Fibroblast of lung (primary cell): ENCODE measurements at regions not wholly inside any gene's neighbourhood (a gene's known extent, or its start where the extent isn't known, plus 50 kb on each side); places are given as distances from the start of the nearest gene placed in this dataset.
A peak's percentile ranks its signal among the peaks of the same experiment; 100 is the strongest.

ENCODE experiments used
- DNase-seq, 2 donors: peaks; one replicate each; pipeline versions ENCODE4 v3.0.0 to v3.0.0-alpha.2; 2010; ENCODE audit warnings: low read depth in 2 of 2
- H2AFZ ChIP-seq: 2 replicates; pipeline ENCODE4 v1.5.1; 2012; ENCODE audit warnings: low read length, control low read depth, inconsistent platforms
- H3K27ac ChIP-seq: 2 replicates; pipeline ENCODE4 v1.5.1; 2011; ENCODE audit warnings: low read length, control low read depth; ENCODE audit not compliant: insufficient read depth
- H3K27me3 ChIP-seq: 2 replicates; pipeline ENCODE4 v1.5.1; 2011; ENCODE audit warnings: mild to moderate bottlenecking, low read length; ENCODE audit not compliant: control insufficient read depth, insufficient read depth
- H3K36me3 ChIP-seq: 2 replicates; pipeline ENCODE4 v1.5.1; 2011; ENCODE audit warnings: low read length; ENCODE audit not compliant: control insufficient read depth, insufficient read depth
- H3K4me1 ChIP-seq: 2 replicates; pipeline ENCODE4 v1.5.1; 2011; ENCODE audit warnings: low read length; ENCODE audit not compliant: control insufficient read depth, insufficient read depth; ENCODE audit errors: extremely low read depth
- H3K4me2 ChIP-seq: 2 replicates; pipeline ENCODE4 v1.5.1; 2011; ENCODE audit warnings: low read length, control low read depth; ENCODE audit not compliant: insufficient read depth; ENCODE audit errors: extremely low read depth
- H3K4me3 ChIP-seq, 4 experiments: fragments of 200-600 bp in 1 of 4; sonication (generic) in 1 of 4; replicated peaks in 1 of 4; 2 replicates each; pipeline ENCODE4 v1.5.1; 2011 to 2016; ENCODE audit warnings: low read length in 4 of 4, low read depth in 3 of 4, mild to moderate bottlenecking in 3 of 4, control low read depth in 2 of 4, inconsistent platforms in 1 of 4, mixed read lengths in 1 of 4; ENCODE audit not compliant: insufficient read depth in 1 of 4; ENCODE audit errors: control extremely low read depth in 1 of 4
- H3K79me2 ChIP-seq: 2 replicates; pipeline ENCODE4 v1.5.1; 2012; ENCODE audit warnings: mild to moderate bottlenecking, low read length, inconsistent platforms; ENCODE audit not compliant: control insufficient read depth, insufficient read depth
- H3K9ac ChIP-seq: 2 replicates; pipeline ENCODE4 v1.5.1; 2011; ENCODE audit warnings: mild to moderate bottlenecking, low read length, control low read depth; ENCODE audit not compliant: insufficient read depth
- H3K9me3 ChIP-seq: 2 replicates; pipeline ENCODE4 v1.5.1; 2012; ENCODE audit warnings: low read depth, low read length; ENCODE audit not compliant: control insufficient read depth, insufficient read depth
- H4K20me1 ChIP-seq: 2 replicates; pipeline ENCODE4 v1.5.1; 2011; ENCODE audit warnings: low read length; ENCODE audit not compliant: control insufficient read depth, insufficient read depth; ENCODE audit errors: extremely low read depth
- EZH2 ChIP-seq: IDR thresholded peaks from 2 replicates; pipeline ENCODE4 v1.5.1; 2012; ENCODE audit warnings: low read length, control low read depth, mild to moderate bottlenecking; ENCODE audit errors: missing control alignments
- TF ChIP-seq, protein P1 (sequence below), 2 donors: IDR thresholded peaks in 1 of 2; conservative IDR thresholded peaks in 1 of 2; 1 replicate in 1 of 2; 2 replicates in 1 of 2; pipeline ENCODE4 v1.5.1; 2011 to 2012; ENCODE audit warnings: low read length in 2 of 2, control low read depth in 1 of 2, inconsistent platforms in 1 of 2, low read depth in 1 of 2, mild to moderate bottlenecking in 1 of 2

DNA sequence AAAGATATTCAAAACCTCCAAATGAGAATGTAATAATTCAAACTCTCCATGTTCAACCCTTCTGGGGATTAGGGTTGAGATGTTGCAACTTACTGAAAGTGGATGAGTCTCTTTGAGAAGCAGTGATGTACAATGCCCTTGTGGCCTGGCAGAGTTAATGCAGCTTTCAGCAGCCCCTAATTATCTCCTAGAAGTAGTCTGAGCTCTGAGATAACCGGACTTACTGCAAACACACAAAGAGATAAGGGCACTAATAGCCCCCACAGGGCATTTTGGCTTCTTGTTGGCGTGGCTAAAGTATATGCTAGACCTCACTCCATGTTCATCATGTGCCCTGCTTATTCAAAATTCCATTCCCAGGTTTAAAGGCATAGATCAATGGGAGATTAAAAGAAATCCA lies 404.7 kb downstream of the NEBL start:
- H3K9ac ChIP-seq, result no peak overlapping the region
- no peaks in the 10 kb centered on the region for H3K36me3 ChIP-seq
- H3K27ac ChIP-seq, result no peak overlapping the region
- H4K20me1 ChIP-seq, result no peaks in the 10 kb centered on the region
- no peak overlapping the region for H3K4me2 ChIP-seq
- TF ChIP-seq, protein P1, sequence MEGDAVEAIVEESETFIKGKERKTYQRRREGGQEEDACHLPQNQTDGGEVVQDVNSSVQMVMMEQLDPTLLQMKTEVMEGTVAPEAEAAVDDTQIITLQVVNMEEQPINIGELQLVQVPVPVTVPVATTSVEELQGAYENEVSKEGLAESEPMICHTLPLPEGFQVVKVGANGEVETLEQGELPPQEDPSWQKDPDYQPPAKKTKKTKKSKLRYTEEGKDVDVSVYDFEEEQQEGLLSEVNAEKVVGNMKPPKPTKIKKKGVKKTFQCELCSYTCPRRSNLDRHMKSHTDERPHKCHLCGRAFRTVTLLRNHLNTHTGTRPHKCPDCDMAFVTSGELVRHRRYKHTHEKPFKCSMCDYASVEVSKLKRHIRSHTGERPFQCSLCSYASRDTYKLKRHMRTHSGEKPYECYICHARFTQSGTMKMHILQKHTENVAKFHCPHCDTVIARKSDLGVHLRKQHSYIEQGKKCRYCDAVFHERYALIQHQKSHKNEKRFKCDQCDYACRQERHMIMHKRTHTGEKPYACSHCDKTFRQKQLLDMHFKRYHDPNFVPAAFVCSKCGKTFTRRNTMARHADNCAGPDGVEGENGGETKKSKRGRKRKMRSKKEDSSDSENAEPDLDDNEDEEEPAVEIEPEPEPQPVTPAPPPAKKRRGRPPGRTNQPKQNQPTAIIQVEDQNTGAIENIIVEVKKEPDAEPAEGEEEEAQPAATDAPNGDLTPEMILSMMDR (conservative IDR thresholded peaks at IDR 0.05 in 1 of 2, IDR thresholded peaks at IDR 0.05 in 1 of 2; ENCODE audit: low read depth in 1 of 2, low read length in 2 of 2), result peak in 1 of 2 donors; percentile 3
- no peak for TF ChIP-seq EZH2
- no peaks in the 10 kb centered on the region for H3K27me3 ChIP-seq
- peak in 1 of 2 donors; percentile 12 for DNase-seq
- no peak overlapping the region for H2AFZ ChIP-seq
- no peaks in the 10 kb centered on the region for H3K9me3 ChIP-seq
- H3K4me1 ChIP-seq, result no peaks in the 10 kb centered on the region
- no peak overlapping the region for H3K4me3 ChIP-seq
- no peaks in the 10 kb centered on the region for H3K79me2 ChIP-seq

DNA sequence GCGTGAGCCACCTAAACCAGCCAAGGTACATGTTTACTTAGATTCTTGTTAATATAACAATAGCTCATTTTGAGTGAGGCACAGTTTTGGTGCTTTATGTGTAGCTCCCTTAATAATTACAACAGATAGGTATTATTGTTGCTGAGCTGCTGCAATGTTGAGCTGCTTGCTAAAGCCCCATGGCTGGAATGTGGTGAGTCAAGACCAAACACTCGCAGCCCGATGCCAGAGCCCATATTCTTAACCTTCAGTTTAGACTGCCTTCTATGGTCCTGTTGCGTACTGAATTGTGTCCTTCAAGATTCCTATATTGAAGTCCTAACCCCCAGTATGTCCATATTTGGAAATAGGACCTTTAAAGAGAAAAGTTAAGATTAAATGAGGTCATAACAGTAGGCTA lies 407.1 kb downstream of the NEBL start:
- Histone ChIP-seq H2AFZ (no peak overlapping the region), H4K20me1 (no peaks in the 10 kb centered on the region), H3K4me2 (no peak overlapping the region), H3K27me3 (no peaks in the 10 kb centered on the region), H3K9me3 (no peaks in the 10 kb centered on the region), H3K36me3 (no peaks in the 10 kb centered on the region), H3K4me1 (no peaks in the 10 kb centered on the region), H3K4me3 (no peak overlapping the region), H3K9ac (no peak overlapping the region), H3K27ac (no peak overlapping the region), H3K79me2 (no peaks in the 10 kb centered on the region)
- DNase-seq, result peak; percentile 13 to 23
- TF ChIP-seq, protein P1 (conservative IDR thresholded peaks at IDR 0.05 in 1 of 2, IDR thresholded peaks at IDR 0.05 in 1 of 2; ENCODE audit: low read depth in 1 of 2, low read length in 2 of 2), result no peak
- TF ChIP-seq EZH2, result no peak

DNA sequence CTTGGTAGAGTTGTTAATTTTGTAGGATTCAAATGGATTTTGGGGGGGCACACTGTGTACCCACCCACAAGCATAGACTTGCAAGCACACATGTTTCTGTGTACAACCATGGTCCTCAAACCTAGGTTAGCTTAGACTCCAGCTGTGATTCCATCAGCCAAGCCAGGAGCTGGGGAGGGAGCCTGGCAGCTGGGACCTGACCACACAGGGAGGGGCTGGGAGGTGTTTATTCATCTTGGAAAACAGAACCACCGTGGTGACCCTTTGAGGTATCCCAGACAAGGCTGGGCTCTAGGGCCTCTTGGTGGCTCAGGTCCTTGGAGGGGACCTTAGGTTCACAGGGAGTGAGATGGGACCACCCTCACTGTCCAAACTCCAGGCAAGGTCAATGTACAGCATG lies 410.3 kb downstream of the NEBL start:
- no peaks in the 10 kb centered on the region for H4K20me1 ChIP-seq

More for the DNA sequence above, 410.3 kb downstream of the NEBL start:
- Histone ChIP-seq H3K79me2 (no peaks in the 10 kb centered on the region), H3K9ac (no peak overlapping the region), H3K4me3 (no peak overlapping the region), H3K9me3 (no peaks in the 10 kb centered on the region), H3K4me1 (no peaks in the 10 kb centered on the region), H3K36me3 (no peaks in the 10 kb centered on the region), H2AFZ (no peak overlapping the region), H3K27me3 (no peaks in the 10 kb centered on the region), H3K4me2 (no peak overlapping the region), H3K27ac (no peak overlapping the region)
- no peak for DNase-seq
- TF ChIP-seq EZH2, result no peak
- TF ChIP-seq, protein P1 (conservative IDR thresholded peaks at IDR 0.05 in 1 of 2, IDR thresholded peaks at IDR 0.05 in 1 of 2; ENCODE audit: low read depth in 1 of 2, low read length in 2 of 2), result no peak
